HG03066 (cell line): ENCODE measurements at regions not wholly inside any gene's neighbourhood (a gene's known extent, or its start where the extent isn't known, plus 50 kb on each side); places are given as distances from the start of the nearest gene placed in this dataset.
"Not testable (repeated sequence)": the region's sequence is repeated elsewhere in the genome, so short reads cannot be mapped to it uniquely, and the experiment has no call there.

ENCODE experiments used
- ATAC-seq: cut with Tn5 transposase; IDR thresholded peaks from one replicate; pipeline ENCODE4 v1.9.1; 2021; ENCODE audit warnings: low read depth; ENCODE audit not compliant: unreplicated experiment

- not testable (repeated sequence) for ATAC-seq
Observed at GRCh38 chr13:109264603-109265437, 521.6 kb downstream of the IRS2 start.

- ATAC-seq, result not testable (repeated sequence)
Observed at GRCh38 chr13:109257761-109258157, 528.6 kb downstream of the IRS2 start.
